ENCODE measurements at regions not wholly inside any gene's neighbourhood (a gene's known extent, or its start where the extent isn't known, plus 50 kb on each side); places are given as distances from the start of the nearest gene placed in this dataset.

DNA sequence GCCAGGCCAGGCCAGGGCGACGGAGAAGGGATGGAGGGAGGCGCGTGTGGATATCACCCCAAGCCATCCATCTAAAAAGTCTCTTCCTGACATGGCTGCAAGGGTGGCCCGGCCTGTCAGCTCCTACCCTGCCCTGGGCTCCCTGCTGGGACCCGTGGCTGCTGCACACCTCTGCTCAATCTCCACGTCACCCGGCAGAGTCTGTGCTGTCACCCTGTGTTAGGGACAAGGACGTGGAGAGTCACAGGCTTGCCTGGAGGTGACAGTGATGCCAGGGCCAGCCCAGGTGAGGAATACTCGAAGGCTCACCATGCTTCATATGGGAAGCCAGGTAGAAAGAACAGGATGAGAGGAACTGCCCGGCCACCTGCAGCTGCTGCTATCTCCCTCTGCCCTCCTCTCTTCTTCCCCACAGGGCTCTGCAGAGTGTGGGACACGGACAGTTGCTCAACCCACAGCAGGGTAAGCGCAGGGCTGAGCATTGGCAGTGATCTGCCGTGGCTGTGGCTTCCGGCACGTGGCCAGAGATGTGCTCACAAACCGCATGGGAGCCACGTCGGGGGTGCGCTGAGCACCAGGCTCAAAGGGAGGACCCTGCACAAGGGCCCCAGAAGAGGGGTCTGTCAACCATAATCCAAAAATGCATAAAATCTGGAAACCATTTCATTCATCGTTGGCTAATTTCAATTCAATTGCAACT, 214.3 kb downstream of the DLL1 start:
- DNase-seq (ENCODE audit: low read depth, low spot score): no peak
- in situ Hi-C loops (cut with HindIII; ENCODE audit: low pct_unique_long_range_greater_than_20kb, low sequenced_read_pairs): no loop called here

DNA sequence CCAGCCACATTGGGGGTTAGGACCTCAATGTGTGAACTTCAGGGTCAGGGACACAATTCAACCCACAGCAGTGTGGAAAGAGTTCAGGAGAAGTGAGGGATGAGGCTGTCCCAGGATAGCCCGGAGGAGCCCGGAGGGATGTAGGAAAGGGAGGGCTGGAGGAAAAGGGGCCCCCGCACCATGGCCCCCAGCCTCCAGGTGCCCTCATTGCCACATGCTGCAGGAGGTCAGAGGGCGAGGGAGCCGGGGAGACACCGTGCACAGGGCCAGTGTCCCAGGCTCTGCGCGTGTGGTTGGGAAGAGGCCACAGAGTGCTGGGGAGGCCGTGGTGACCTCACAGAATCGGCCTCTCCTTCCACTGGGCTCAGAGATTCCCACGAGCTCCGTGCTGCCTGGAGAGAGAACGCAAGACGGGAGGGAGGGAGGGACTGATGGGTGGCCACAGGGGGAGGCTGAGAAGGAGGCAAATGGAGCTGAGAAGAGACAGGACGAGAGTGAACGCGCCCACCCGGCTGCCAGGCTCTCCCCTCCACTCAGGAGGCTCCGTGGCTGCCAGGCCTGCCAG, 215.1 kb downstream of the DLL1 start:
- DNase-seq (ENCODE audit: low read depth, low spot score): no peak
- in situ Hi-C loops (cut with HindIII; ENCODE audit: low pct_unique_long_range_greater_than_20kb, low sequenced_read_pairs): no loop called here

DNA sequence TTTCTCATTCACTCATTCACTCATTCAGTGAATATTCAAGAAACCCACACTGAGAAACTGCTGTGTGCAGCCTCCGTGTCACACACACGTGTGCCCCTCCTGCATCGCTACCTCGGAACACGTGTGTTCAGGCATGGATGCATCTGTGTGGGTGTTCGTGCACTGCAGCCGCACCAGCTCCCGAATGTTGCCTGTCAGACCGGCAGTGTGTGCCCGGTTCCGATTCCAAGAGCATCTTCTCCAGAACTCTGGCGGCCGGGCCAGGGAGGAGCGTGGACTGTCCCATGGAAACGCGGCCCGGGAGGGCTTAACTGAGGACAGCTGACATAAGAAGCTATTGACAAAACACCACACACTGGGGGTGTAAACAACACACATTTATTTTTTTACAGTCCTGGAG, 216.0 kb downstream of the DLL1 start:
- in situ Hi-C loops (cut with HindIII; ENCODE audit: low pct_unique_long_range_greater_than_20kb, low sequenced_read_pairs): no loop called here
- no peak for DNase-seq (ENCODE audit: low read depth, low spot score)

DNA sequence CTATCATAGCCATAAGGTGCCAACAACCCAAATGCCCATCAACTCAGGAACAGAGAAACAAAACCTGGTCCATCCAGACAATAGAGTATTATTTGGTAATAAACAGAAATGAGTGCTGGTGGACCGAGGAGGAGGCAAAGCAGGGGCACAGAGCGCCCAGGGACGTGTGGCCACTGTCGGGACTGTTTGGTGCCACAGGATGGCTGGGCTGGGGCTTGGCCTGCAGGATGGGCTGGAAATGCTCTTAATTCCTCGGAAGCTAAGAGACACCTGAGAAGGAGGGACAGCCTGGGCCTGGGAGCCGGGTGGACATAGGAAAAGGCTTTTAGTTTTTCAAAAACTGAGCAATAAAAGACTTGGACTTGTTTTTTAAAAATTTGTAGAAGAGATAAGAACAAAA, 216.4 kb downstream of the DLL1 start:
- no peak for DNase-seq (ENCODE audit: low read depth, low spot score)
- in situ Hi-C loops (cut with HindIII; ENCODE audit: low pct_unique_long_range_greater_than_20kb, low sequenced_read_pairs): no loop called here

DNA sequence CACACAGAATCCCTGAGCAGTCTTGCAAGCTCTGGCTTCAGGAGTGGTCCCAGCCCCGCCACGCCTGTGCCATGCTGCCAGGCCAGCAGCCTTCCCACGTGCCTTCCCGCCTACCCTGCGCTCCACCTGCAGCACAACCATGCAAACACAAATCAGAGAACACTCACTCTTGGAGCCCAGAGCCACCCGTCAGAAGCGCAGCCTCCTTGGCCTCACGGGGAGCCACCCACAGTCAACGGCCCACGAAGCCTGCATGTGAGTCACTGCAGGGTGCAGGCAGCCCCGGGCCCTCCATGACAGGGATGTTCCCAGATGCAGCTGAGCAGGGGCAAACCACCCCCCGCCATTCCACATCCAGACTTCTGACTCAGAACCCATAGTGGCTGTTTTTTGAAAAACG, 217.0 kb downstream of the DLL1 start:
- in situ Hi-C loops (cut with HindIII; ENCODE audit: low pct_unique_long_range_greater_than_20kb, low sequenced_read_pairs): no loop called here
- DNase-seq (ENCODE audit: low read depth, low spot score): no peak

DNA sequence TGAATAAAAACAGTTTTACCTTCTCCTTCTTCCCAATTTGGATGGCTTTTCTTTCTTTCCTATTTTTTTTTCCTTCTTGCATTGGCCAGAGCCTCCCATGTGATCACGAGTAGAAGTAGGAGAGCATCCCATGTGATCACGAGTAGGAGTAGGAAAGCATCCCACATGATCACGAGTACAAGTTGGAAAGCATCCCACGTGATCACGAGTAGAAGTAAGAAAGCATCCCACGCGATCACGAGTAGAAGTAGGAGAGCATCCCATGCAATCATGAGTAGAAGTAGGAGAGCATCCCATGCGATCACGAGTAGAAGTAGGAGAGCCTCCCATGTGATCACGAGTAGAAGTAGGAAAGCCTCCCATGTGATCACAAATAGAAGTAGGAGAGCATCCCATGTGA, 218.6 kb downstream of the DLL1 start:
- in situ Hi-C loops (cut with HindIII; ENCODE audit: low pct_unique_long_range_greater_than_20kb, low sequenced_read_pairs): no loop called here
- peak; percentile 71 for DNase-seq (ENCODE audit: low read depth, low spot score)

DNA sequence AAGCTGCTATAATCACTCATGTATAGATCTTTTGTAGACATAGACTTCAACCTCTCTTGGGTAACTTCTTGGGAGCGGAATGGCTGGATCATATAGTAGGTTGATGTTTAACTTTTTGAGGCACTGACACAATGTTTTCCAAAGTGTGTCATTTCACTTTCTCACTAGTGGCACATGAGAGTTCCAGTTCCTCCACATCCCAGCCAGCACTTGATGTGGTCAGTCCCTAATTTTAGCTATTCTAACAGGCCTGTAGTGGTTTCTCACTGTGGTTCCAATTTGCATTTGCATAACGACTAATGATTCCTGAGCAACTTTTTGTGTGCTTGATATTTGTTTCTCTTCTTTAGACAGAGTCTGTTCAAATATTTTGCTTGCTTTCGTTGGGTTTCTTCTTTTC, 221.3 kb downstream of the DLL1 start:
- DNase-seq (ENCODE audit: low read depth, low spot score): no peak
- in situ Hi-C loops (cut with HindIII; ENCODE audit: low pct_unique_long_range_greater_than_20kb, low sequenced_read_pairs): no loop called here

DNA sequence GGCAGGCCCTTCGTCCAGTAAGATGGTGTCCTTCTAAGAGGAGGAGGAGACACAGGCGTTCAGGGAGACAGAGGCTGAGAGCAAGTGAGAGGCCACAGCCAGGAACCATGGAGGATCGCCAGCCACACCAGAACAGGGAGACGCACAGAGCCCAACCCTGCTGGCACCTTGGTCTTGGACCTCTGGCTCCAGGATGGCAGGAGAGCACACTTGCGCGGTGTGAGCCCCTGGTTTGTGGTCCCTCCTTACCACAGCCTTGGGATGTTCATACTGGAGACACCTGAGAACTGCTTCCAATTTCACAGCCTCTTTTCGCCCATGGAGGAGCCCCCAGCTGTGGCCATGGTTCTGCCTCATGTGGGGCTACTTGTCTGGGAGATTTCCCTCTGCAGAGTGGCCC, 222.4 kb downstream of the DLL1 start:
- no peak for DNase-seq (ENCODE audit: low read depth, low spot score)
- in situ Hi-C loops (cut with HindIII; ENCODE audit: low pct_unique_long_range_greater_than_20kb, low sequenced_read_pairs): no loop called here

DNA sequence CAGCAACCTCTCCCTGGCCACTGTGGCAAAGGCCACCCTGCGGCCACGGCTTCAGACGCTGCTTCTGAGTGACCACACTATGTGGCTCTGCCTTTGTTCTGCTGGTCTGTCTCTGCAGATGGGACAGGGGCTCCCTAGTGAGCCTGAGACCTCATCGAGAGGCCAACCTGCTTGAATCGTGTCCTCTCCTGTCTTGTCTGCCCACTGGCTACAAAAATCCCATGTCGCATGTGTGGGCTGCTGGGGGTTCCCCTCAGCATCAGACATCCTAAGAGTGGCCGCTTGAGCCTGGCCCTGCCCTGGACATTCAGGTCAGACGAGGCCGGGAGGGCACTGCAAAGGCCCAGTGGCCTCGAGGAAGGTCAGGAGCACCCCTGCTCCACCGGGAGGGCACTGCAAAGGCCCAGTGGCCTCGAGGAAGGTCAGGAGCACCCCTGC, 222.9 kb downstream of the DLL1 start:
- DNase-seq (ENCODE audit: low read depth, low spot score): no peak
- in situ Hi-C loops (cut with HindIII; ENCODE audit: low pct_unique_long_range_greater_than_20kb, low sequenced_read_pairs): no loop called here

DNA sequence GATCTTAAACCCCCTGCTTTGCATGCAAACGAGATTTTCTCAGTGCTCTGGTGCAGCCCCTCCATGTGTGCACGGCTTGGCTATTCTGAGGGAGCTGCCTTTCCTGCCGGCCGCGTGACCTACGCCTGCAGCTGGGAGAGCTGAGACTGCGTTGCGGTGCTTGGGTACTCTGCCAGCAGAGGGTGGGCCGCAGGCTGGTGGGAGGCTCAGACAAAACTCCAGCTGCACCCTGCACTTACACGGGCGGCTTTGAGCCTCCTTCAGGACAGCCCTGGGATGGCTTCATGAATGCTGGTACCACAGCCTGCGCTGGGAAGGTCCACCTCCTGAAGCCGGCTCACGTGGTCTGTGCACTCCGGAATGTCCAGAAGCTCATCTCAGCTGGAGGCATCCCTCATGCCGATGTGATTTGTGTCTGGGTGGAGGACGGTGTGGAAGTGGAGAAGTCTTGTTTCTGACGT, 223.7 kb downstream of the DLL1 start:
- in situ Hi-C loops (cut with HindIII; ENCODE audit: low pct_unique_long_range_greater_than_20kb, low sequenced_read_pairs): no loop called here
- DNase-seq (ENCODE audit: low read depth, low spot score): peak; percentile 25

DNA sequence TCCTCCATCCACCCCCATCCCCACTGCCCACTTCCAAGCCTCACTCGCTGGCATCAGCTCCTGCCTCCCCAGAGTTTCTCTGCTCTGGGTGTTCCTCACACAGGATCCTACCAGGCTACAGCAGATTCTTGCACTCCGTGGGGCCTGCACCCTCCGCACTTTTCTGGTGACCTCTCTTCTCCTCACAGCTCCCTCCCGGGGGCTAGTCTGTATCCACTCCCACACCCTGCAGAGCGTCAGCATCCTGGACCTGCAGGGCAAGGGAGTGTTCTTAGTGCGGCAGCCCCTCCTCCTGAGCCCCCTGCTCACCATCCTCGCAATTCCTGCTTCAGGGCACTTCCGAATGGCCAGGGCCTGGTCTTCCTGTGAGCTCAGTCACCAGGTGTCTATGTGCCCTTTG, 224.2 kb downstream of the DLL1 start:
- in situ Hi-C loops (cut with HindIII; ENCODE audit: low pct_unique_long_range_greater_than_20kb, low sequenced_read_pairs): no loop called here
- DNase-seq (ENCODE audit: low read depth, low spot score): no peak

DNA sequence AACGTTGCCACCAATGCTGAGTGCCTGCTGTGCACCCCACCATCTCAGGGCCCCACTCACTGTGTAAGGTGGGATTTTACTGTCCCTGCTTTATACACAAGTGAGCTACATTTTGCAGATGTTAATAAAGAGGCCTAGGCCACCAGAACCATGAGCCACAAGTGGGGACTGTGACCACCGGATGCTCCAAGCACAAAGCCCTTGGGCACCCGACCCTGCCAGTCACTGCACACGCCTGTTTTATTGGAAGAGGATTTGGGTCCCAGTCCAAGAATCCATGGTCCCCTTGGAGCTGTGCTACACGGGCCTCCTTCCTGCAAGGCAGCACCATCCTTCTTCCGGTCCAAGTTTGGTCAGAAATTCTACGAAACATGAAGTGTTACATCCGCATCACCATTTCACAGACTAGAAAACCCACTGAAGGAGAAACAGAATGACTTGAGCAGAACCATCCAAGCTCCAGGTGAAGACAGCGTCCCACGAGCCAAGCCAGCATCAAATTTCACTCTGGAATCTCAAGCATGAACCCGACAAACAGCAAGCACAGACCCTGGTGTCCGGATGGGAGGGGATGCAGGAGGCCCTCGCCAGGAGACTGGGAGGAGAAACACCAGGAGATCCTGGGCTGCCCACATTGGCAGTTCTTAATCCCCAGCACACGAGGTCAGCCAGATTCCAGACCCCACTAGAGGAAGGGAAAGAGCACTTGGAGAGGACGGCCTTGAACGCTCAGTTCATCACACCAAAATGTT, 226.9 kb downstream of the DLL1 start:
- no peak for DNase-seq (ENCODE audit: low read depth, low spot score)
- in situ Hi-C loops (cut with HindIII; ENCODE audit: low pct_unique_long_range_greater_than_20kb, low sequenced_read_pairs): no loop called here

DNA sequence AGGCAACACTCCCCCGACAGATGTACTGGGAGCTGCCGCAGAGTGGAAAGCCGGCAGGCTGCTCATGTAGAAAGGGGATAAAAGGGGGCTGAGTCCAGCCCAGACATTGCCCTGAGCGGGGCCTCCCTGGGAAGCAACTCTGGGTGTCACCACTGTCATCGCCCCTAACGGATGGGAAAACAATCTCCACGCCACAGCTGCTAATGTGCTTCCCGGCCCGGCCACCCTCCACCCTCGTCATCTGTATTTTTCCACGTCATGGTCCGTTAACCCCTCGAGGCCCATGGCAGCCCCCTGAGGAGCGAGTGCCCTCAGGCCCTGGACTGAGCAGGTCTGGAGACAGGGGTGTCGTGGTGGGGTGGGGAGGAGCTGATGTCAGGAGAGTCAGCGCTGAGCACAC, 227.4 kb downstream of the DLL1 start:
- no peak for DNase-seq (ENCODE audit: low read depth, low spot score)
- in situ Hi-C loops (cut with HindIII; ENCODE audit: low pct_unique_long_range_greater_than_20kb, low sequenced_read_pairs): no loop called here

DNA sequence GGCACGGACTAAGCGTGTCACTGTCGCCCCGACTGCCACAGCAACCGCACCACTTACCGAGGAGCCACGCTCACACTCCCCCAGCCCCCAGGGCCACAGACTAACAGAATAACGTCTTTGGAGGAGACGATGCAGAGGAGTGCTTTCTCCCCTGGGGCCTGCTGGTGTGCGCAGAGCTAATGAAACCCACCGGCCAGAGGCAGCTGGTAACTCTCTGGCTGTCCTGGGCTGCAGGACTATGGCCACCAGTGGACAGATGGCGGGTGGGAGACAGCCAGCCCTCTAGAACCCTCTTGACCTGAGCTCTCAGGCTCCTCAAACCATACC, 228.0 kb downstream of the DLL1 start:
- in situ Hi-C loops (cut with HindIII; ENCODE audit: low pct_unique_long_range_greater_than_20kb, low sequenced_read_pairs): no loop called here
- DNase-seq (ENCODE audit: low read depth, low spot score): no peak

DNA sequence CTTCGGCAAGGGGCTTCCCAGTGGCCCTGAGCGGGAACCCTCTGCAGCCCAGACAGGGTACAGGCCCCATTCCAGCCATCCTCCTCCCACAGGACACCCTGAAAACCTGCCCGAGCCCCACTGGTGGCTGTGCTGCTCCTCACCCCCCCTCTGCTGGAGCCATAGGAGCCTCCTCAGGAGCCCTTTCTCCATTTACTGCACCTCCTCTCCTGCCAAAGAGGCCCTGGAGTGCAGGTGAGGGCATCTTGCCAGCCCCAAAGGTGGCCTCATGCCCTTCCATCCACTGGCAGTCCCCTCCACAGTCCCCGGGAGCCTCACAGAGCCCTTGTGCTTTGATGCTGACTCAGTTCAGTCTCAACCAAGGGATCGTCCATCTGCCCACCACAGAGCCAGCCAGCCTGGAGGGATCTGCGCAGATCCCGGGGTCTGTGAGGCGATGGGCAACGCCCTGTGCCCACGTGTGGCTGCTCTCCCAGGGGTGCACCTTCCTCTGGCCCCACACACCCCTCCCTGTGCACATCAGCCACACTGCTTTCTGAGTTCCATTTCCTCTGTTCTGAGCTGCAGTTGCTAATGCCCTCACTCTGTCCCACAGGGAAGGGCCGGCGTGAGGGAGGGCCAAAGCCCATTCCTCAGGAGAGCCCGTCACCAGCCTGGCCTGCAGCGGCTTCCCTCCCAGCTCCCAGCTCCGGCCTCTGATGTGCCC, 228.5 kb downstream of the DLL1 start:
- no peak for DNase-seq (ENCODE audit: low read depth, low spot score)

DNA sequence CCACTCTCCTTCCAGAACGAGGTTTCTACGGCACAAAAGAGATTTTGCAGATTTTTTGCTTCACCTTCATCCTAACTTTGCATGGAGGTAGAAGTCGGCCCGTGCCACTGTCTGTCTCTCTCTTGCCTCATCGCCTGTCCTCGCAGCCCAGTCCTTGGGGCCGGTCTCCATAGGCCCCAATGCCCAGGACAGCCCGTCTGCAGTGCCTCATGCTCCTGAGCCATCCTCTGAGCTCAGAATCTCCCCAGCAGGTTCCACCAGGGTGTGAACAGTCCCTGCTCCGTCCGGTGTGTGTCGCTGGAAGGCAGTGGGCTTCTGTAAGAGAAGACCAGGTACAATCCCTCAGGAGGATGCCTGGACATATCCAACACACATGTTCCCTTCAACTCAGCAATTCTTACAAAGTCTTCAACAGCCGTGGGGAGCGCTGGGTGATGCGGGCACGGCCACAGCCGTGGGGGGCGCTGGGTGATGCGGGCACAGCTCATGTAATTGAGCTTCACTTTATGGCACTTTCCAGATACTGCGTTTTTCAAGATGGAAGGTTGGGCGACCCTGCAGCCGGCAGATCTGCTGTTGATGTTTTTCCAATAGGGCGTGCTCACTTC, 231.9 kb downstream of the DLL1 start:
- in situ Hi-C loops (cut with HindIII; ENCODE audit: low pct_unique_long_range_greater_than_20kb, low sequenced_read_pairs): no loop called here
- no peak for DNase-seq (ENCODE audit: low read depth, low spot score)

More for the DNA sequence above, 228.5 kb downstream of the DLL1 start:
- in situ Hi-C loops (cut with HindIII; ENCODE audit: low pct_unique_long_range_greater_than_20kb, low sequenced_read_pairs): no loop called here

DNA sequence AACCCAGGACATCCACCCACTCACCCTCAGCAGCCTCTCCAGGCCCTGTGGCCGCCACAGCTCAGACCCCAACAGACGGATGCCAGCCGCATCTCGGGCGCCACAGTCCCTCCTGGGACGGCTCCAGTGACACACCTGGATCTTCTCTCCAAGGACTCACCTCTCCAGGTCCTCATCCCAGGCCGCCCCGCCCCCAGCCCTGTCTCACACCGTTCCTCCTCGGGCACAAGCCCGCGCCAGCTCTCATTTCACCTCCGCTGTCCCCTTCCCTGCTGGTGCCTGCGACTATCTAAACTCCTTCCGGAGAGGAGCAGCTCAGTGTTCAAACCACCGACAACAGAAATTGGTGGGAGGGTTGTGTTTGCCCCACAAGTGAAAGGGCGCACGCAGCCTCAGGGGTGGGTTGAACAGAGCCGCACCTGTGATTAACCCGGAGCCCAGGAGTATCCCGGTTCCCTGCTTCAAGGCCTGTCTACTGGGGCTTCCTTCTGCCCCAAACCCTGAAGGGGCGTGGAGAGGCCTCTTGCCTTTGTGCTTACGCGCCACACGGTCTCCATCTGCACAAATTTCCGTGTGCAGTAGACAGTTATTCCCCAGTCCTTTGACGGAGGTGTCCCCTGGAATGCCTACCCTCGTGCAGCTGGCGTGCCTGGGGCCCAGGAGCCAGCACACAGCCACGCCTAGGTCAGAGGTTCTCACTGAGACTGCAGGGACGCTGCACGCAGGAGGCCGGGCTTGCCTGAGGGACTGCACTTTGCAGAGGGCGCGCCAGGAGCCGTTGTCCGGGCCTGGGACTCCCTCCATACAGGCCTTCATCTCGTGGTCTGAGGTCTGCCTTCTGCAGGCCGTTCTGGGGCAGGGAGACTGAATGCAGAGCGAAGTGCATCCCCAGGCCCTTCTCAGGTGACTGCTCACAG, 232.7 kb downstream of the DLL1 start:
- no peak for DNase-seq (ENCODE audit: low read depth, low spot score)
- in situ Hi-C loops (cut with HindIII; ENCODE audit: low pct_unique_long_range_greater_than_20kb, low sequenced_read_pairs): no loop called here

Data from SK-MEL-5 (cell line).